ENCODE measurements at regions not wholly inside any gene's neighbourhood (a gene's known extent, or its start where the extent isn't known, plus 50 kb on each side); places are given as distances from the start of the nearest gene placed in this dataset.

GRCh38 chr11:25350899-25351803 is 854.3 kb downstream of the LUZP2 start:
- TF ChIP-seq POLR2A (IDR thresholded peaks at IDR 0.05), result no peak
- TF ChIP-seq CTCF (IDR thresholded peaks at IDR 0.05), result no peak
